A673 (cell line): ENCODE measurements at regions not wholly inside any gene's neighbourhood (a gene's known extent, or its start where the extent isn't known, plus 50 kb on each side); places are given as distances from the start of the nearest gene placed in this dataset.

Experiments
- BruUV-seq: library from RNA; stranded (reverse); fragments of 400-500 nt; replicated peaks from 2 replicates; lab custom pipeline; 2021; lab: Mats Ljungman, UMichigan
- CTCF ChIA-PET: fragments of 300-600 bp; sonication (Branson Sonifier 250); formaldehyde crosslinking; loops from one replicate; lab custom pipeline; 2022; ENCODE audit warnings: antibody characterized with exemption; lab: Charles Lee
- POLR2A ChIA-PET: fragments of 300-600 bp; sonication (Branson Sonifier 250); formaldehyde crosslinking; loops from one replicate; lab custom pipeline; 2022; ENCODE audit warnings: antibody characterized with exemption; ENCODE audit not compliant: low non-redundant PET; lab: Charles Lee
- DNase-seq: peaks from one replicate; pipeline ENCODE4 v3.0.0-alpha.2; 2015; ENCODE audit warnings: low spot score
- H3K27ac ChIP-seq: fragments of 200-600 bp; sonication (generic); 2 replicates; pipeline ENCODE4 v1.5.1; 2016; ENCODE audit warnings: mixed run types, low read depth, mild to moderate bottlenecking, mixed read lengths, antibody characterized with exemption, low read length; ENCODE audit not compliant: poor library complexity, severe bottlenecking
- H3K27me3 ChIP-seq: fragments of 200-600 bp; sonication (generic); replicated peaks from 2 replicates; pipeline ENCODE4 v1.6.1; 2017; ENCODE audit warnings: mixed run types, low read depth, mild to moderate bottlenecking, mixed read lengths, antibody characterized with exemption, low read length; ENCODE audit not compliant: insufficient read depth, poor library complexity
- H3K36me3 ChIP-seq: fragments of 200-600 bp; sonication (generic); 2 replicates; pipeline ENCODE4 v1.6.1; 2016; ENCODE audit warnings: mixed run types, mild to moderate bottlenecking, mixed read lengths, antibody characterized with exemption, low read length; ENCODE audit not compliant: insufficient read depth, poor library complexity, severe bottlenecking
- H3K4me1 ChIP-seq: fragments of 200-600 bp; sonication (generic); 2 replicates; pipeline ENCODE4 v1.6.1; 2017; ENCODE audit warnings: mixed run types, mild to moderate bottlenecking, mixed read lengths, antibody characterized with exemption, low read length; ENCODE audit not compliant: insufficient read depth, poor library complexity, severe bottlenecking
- H3K4me3 ChIP-seq: fragments of 200-600 bp; sonication (generic); 2 replicates; pipeline ENCODE4 v1.5.1; 2016; ENCODE audit warnings: low read depth, mixed run types, mild to moderate bottlenecking, mixed read lengths, low read length; ENCODE audit not compliant: poor library complexity, severe bottlenecking
- H3K9me3 ChIP-seq: fragments of 200-600 bp; sonication (generic); 2 replicates; pipeline ENCODE4 v1.6.1; 2016; ENCODE audit warnings: mixed run types, low read depth, mild to moderate bottlenecking, mixed read lengths, antibody characterized with exemption, low read length; ENCODE audit not compliant: poor library complexity, severe bottlenecking
- EZH2 ChIP-seq: fragments of 200-600 bp; sonication (generic); IDR thresholded peaks from 2 replicates; pipeline ENCODE4 v1.6.1; 2017; ENCODE audit warnings: borderline replicate concordance, low read depth, mild to moderate bottlenecking, mixed read lengths, antibody characterized with exemption, low read length; ENCODE audit not compliant: poor library complexity, severe bottlenecking
- intact Hi-C: fragments of 100-400 bp; cut with micrococcal nuclease; formaldehyde crosslinking; loops from one replicate; pipeline ENCODE4 v1.10.0; 2022; ENCODE audit not compliant: unreplicated experiment
- TF ChIP-seq, protein P1 (sequence below): fragments of 300-800, 200-600 bp; sonication (generic); conservative IDR thresholded peaks from 2 replicates; pipeline ENCODE4 v1.5.1; 2017; ENCODE audit warnings: low read depth, mild to moderate bottlenecking, antibody characterized with exemption, low read length, moderate library complexity, mixed read lengths

DNA sequence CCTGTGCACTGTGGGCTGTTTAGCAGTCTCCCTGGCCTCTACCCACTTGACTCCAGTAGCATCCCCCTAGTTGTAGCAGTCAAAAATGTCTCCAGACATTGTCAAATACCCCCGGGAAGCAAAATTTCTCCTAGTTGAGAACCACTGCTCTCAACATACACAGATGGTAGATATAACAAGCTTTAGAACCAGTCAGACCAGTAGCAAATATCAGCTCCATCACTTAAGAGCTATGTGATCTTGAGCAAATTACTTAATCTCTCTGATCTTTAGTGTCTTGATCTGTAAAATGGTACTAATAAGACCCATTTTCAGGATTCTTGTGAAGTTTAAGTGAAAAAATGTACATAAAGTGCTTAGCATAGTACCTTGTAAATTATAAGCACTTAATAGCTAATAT lies 96.2 kb downstream of the DUSP6 start:
- POLR2A ChIA-PET: interaction anchor here (0.6 kb wide), 1 partner anchor 128 kb away, joined by 3 read pairs; no protein-coding TSS in a partner anchor
- H3K36me3 ChIP-seq: no peaks in the 10 kb centered on the region
- no TSS peak for BruUV-seq
- no peak overlapping the region for H3K27ac ChIP-seq
- CTCF ChIA-PET: no interaction called here
- H3K9me3 ChIP-seq: peaks cover 6% of the 10 kb centered on the region
- intact Hi-C loops: no loop called here
- H3K4me1 ChIP-seq: peaks cover 43% of the 10 kb centered on the region
- no peak for DNase-seq
- no peaks in the 10 kb centered on the region for H3K27me3 ChIP-seq
- H3K4me3 ChIP-seq: no peak overlapping the region
- TF ChIP-seq EZH2: no peak
- TF ChIP-seq, protein P1, sequence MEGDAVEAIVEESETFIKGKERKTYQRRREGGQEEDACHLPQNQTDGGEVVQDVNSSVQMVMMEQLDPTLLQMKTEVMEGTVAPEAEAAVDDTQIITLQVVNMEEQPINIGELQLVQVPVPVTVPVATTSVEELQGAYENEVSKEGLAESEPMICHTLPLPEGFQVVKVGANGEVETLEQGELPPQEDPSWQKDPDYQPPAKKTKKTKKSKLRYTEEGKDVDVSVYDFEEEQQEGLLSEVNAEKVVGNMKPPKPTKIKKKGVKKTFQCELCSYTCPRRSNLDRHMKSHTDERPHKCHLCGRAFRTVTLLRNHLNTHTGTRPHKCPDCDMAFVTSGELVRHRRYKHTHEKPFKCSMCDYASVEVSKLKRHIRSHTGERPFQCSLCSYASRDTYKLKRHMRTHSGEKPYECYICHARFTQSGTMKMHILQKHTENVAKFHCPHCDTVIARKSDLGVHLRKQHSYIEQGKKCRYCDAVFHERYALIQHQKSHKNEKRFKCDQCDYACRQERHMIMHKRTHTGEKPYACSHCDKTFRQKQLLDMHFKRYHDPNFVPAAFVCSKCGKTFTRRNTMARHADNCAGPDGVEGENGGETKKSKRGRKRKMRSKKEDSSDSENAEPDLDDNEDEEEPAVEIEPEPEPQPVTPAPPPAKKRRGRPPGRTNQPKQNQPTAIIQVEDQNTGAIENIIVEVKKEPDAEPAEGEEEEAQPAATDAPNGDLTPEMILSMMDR: no peak

DNA sequence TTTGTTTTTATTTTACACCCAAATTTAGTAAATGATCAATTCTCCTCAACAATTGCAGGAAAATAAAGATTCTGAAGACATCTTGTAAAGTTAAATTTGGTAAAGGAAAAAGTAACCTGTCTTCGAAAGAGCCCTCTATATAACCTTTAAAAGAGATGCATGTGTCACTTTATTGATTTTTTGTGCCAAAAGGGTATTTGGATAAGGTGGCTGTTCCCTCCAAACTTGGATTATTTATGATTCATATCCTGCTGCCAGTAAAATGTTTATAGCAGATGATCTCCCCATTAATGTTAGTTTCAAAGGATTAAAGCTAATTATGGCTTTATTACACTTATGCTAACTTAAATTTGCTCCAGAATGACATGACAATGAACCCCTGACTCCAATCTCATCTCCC lies 98.8 kb downstream of the DUSP6 start:
- DNase-seq: peak; percentile 77
- Histone ChIP-seq H3K27me3 (no peaks in the 10 kb centered on the region), H3K27ac (peak overlapping the region; percentile 61), H3K4me1 (peaks cover 52% of the 10 kb centered on the region), H3K9me3 (peaks cover 6% of the 10 kb centered on the region), H3K36me3 (no peaks in the 10 kb centered on the region), H3K4me3 (no peak overlapping the region)
- POLR2A ChIA-PET: no interaction called here
- CTCF ChIA-PET: no interaction called here
- no TSS peak for BruUV-seq
- intact Hi-C loops: no loop called here
- no peak for TF ChIP-seq EZH2

DNA sequence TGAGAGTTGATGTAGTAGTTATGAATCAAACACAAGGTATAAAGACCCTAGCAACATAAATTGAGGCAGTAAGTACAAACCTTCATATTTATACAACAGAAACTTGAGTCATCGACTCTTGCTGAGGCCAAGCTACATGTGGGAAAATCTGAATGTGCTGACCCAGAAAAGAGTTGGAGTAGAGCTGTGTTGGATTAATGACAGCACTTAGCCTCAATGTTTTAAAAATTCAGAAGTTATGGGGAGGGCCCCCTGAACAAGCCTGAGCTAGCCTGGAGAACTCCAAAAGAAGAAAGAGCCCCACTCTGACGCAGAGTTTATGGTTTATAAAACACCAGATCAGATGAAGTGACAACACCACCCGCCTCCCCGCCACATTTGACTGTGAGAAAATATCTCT lies 100.0 kb downstream of the DUSP6 start:
- POLR2A ChIA-PET: no interaction called here

More for the DNA sequence above, 100.0 kb downstream of the DUSP6 start:
- intact Hi-C loops: no loop called here
- Histone ChIP-seq H3K27me3 (no peaks in the 10 kb centered on the region), H3K4me3 (no peak overlapping the region), H3K36me3 (no peaks in the 10 kb centered on the region), H3K4me1 (peaks cover 64% of the 10 kb centered on the region), H3K9me3 (no peaks in the 10 kb centered on the region), H3K27ac (peak overlapping the region; percentile 61)
- BruUV-seq: no TSS peak
- peak; percentile 46 for DNase-seq
- CTCF ChIA-PET: no interaction called here
- TF ChIP-seq EZH2: no peak
- TF ChIP-seq, protein P1: no peak
